Neuron (in vitro differentiated cells): ENCODE measurements at regions not wholly inside any gene's neighbourhood (a gene's known extent, or its start where the extent isn't known, plus 50 kb on each side); places are given as distances from the start of the nearest gene placed in this dataset.

Experiments used
- H2AFZ ChIP-seq: one replicate; pipeline ENCODE4 v1.6.1; 2013; ENCODE audit warnings: low read depth, mild to moderate bottlenecking, inconsistent platforms, low read length, moderate library complexity
- H3K27me3 ChIP-seq: one replicate; pipeline ENCODE4 v1.6.1; 2013; ENCODE audit warnings: low read length; ENCODE audit not compliant: insufficient read depth
- H3K36me3 ChIP-seq: one replicate; pipeline ENCODE4 v1.6.1; 2013; ENCODE audit warnings: low read length; ENCODE audit not compliant: insufficient read depth
- H3K4me1 ChIP-seq: one replicate; pipeline ENCODE4 v1.6.1; 2013; ENCODE audit warnings: low read length; ENCODE audit not compliant: insufficient read depth
- H3K4me3 ChIP-seq: 2 replicates; pipeline ENCODE4 v1.5.1; 2013; ENCODE audit warnings: mild to moderate bottlenecking, low read length, moderate library complexity
- H3K9me3 ChIP-seq: one replicate; pipeline ENCODE4 v1.6.1; 2013; ENCODE audit warnings: low read length

DNA sequence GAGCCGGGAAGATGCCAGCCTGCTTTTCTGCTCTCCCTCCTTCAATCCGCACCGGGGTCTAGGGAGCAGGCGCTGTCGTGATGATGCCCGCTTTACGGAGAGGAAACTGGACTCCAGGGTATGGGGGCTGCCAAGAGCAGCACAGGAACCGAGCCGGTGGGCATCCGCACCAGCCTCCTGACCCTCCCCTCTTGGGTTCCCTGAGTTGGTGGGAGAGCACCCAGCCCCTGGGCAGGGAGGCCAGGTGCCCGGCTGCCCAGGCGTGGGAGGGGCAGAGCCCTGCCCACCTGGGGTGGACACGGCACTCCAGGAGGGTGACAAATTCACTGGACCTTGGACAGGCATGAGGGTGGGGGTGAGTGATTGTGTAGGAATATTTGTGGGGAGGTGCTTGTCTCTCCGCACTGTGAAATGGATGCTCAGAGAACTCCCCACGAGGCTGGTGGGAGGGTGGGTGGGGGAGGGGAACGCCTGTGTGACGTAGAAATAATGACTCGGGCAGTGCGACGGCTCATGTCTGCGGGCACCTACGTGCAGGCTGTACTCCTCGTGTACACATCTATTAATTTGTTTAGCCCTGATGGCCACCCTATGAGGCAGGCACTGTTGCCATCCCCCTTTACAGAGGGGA lies 173.4 kb downstream of the BMP7 start:
- Histone ChIP-seq H2AFZ (no peak overlapping the region), H3K4me1 (peaks cover 6% of the 10 kb centered on the region), H3K36me3 (no peaks in the 10 kb centered on the region), H3K4me3 (no peak overlapping the region), H3K9me3 (no peaks in the 10 kb centered on the region), H3K27me3 (peaks cover 4% of the 10 kb centered on the region)

DNA sequence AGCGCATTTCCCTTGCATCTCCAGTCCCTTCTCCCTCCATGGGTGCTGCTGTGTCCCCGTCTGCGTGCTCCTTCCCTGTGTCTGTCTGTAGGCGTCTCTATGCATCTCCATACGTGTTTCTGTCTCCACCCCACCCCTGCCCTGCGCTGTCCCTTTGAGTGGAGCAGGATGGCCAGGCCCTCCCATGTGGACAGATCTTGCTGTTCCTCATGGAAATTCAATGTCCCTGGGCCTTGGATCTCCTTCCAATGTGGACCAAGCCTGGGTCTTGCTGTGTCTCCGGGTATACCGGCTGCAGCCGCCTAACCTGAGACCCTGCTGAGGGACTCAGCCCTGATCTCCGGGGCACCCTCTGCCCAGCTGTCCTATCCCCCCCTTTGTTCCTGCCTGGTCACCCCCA lies 172.7 kb downstream of the BMP7 start:
- no peak overlapping the region for H2AFZ ChIP-seq
- no peaks in the 10 kb centered on the region for H3K36me3 ChIP-seq
- H3K4me3 ChIP-seq, result no peak overlapping the region
- H3K4me1 ChIP-seq, result peaks cover 6% of the 10 kb centered on the region
- no peaks in the 10 kb centered on the region for H3K9me3 ChIP-seq
- peaks cover 4% of the 10 kb centered on the region for H3K27me3 ChIP-seq

DNA sequence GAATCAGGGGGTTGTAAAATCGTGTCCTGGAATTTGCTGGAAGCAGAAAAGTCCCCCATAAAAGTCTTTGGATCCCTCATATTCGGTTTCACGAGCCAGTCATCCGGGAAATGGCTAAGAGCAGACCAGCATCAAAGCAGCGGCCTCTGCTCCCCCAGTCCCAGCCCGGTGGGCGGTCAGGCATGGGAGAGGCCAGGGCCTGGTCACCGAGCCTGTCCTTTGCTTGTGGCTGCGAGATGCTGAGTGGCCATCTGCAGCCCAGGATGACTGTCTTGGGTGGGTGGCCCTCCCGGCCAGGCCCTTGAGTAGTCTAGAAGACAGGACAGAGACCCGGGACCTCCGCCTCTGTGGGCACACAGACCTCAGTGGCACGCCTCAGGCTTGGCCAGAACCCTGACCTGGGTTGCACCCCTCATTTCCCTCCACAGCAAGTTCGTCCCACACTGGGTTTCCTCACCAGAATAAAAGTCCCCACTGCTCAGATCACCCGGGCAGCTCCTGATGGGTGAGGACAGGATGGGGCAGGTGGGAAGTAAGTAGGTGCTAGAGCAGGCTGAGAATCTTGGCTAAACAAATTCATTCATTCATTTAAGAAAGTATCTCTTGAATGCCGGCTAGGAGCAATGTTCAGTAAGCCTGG lies 172.1 kb downstream of the BMP7 start:
- no peaks in the 10 kb centered on the region for H3K9me3 ChIP-seq
- peaks cover 6% of the 10 kb centered on the region for H3K4me1 ChIP-seq
- no peaks in the 10 kb centered on the region for H3K36me3 ChIP-seq
- H3K4me3 ChIP-seq, result no peak overlapping the region
- no peak overlapping the region for H2AFZ ChIP-seq
- peaks cover 4% of the 10 kb centered on the region for H3K27me3 ChIP-seq

DNA sequence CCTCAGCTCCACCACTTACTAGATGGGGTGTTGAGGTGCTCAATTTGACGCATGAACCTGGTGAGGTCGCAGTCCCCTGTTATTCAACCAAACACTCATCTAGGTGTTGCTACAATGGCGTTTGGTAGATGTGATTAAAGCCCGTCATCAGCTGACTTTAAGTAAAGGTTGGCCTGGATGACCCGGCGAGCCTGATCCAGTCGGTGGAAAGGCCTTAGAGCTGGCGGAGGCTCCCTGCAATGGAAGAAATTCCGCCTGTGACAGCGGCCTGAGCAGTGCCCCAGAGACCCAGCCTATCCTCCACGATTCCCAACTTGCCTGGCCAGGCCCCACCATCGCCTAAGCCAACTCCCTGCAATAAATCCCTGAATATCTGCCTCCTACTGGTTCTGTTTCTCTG lies 171.4 kb downstream of the BMP7 start:
- Histone ChIP-seq H3K4me1 (peaks cover 6% of the 10 kb centered on the region), H3K9me3 (no peaks in the 10 kb centered on the region), H3K27me3 (peaks cover 4% of the 10 kb centered on the region), H3K4me3 (no peak overlapping the region), H3K36me3 (no peaks in the 10 kb centered on the region), H2AFZ (no peak overlapping the region)

DNA sequence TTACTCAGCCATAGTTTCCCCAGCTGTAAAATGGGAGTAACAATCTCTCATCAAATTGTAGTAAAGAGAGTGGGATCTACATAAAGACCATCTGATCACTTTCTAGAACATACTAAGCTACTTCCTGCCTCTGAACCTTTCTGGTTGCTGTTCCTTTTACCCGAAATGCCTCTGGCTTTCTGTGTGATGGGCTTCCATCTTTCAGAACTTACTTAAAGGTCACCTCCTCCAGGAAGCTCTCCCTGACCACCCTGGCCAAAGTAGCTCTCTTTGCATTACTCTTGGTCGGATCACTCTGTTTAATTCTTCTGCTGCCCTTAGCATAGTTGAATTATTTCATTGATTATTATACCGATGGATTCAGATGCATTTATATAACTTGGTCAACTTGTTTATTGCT lies 171.0 kb downstream of the BMP7 start:
- Histone ChIP-seq H2AFZ (no peak overlapping the region), H3K27me3 (peaks cover 4% of the 10 kb centered on the region), H3K9me3 (no peaks in the 10 kb centered on the region), H3K4me1 (peaks cover 6% of the 10 kb centered on the region), H3K4me3 (no peak overlapping the region), H3K36me3 (no peaks in the 10 kb centered on the region)

DNA sequence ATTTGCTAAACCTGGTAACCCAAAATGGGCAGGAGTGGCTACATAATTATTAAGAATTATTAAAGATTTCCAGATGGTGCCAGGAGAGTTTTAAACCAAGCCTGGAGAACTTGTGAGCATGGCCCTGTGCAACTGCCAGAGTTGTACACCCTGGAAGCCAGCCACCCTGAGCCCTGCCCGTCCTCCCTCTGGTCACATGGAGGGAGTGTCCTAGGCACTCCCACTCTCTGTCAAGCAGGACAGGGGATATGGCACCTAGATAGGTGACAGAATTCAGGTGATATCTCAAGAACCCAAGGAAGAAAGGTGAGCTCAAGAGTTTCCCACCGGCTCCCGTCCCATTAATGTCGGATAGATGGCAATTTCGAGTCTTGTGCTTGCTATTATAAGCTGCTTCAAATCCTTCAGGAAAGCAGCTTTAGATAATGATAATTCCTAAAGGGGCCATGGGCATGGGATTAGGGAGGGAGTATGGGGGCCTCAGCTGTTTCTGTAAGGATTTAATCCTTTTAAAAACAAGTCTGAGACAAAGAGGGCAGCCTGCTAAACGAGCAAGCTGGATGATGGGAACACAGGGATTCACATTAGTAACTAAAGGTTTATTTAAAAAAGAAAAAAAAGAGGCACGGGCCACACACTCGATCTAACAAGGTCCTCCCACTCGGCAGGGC lies 169.1 kb downstream of the BMP7 start:
- Histone ChIP-seq H3K9me3 (peaks cover 2% of the 10 kb centered on the region), H3K4me3 (no peak overlapping the region), H2AFZ (no peak overlapping the region), H3K4me1 (peaks cover 3% of the 10 kb centered on the region), H3K27me3 (no peaks in the 10 kb centered on the region), H3K36me3 (no peaks in the 10 kb centered on the region)

DNA sequence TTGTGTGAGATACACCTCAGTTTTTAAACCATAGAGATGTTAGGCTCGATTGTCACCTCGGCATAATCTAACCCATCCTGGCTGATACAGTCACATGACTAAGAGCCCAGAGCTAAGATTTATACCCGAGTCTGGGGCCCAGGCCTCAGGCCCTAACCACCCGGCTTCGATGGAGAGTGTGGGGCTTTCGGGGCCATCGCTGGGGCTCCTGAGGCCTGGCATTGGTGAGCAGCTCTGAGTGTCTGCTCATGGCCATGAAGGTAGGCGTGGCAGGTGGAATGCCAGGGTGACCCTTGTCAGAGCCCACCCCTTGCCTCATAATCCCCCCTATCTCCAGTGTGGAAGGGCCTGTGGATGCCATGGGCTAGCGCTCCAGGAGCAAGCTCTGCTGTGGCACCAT lies 164.3 kb downstream of the BMP7 start:
- H3K27me3 ChIP-seq, result no peaks in the 10 kb centered on the region
- H2AFZ ChIP-seq, result no peak overlapping the region
- no peaks in the 10 kb centered on the region for H3K4me1 ChIP-seq
- H3K36me3 ChIP-seq, result no peaks in the 10 kb centered on the region
- H3K4me3 ChIP-seq, result no peak overlapping the region
- peaks cover 2% of the 10 kb centered on the region for H3K9me3 ChIP-seq

DNA sequence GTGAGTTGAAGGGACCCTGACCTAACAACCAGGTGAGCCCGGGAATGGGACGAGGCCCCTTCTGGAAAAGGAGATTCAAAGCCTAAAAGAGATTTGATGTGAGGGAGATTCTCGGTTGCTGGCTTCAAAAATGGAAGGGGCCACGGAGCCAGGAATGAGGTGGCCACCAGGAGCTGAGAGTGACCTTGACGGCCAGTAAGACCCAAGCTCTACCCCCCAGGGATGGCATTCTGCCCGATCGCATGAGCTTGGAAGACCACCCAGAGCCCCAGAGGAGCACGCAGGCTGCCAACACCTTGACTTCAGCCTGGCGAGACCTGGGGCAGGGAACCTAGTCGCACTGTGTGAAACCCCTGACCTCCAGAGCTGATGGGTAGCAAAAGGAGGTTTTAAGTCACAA lies 163.9 kb downstream of the BMP7 start:
- no peaks in the 10 kb centered on the region for H3K27me3 ChIP-seq
- H3K9me3 ChIP-seq, result peaks cover 2% of the 10 kb centered on the region
- H3K4me3 ChIP-seq, result no peak overlapping the region
- no peaks in the 10 kb centered on the region for H3K36me3 ChIP-seq
- no peaks in the 10 kb centered on the region for H3K4me1 ChIP-seq
- no peak overlapping the region for H2AFZ ChIP-seq

DNA sequence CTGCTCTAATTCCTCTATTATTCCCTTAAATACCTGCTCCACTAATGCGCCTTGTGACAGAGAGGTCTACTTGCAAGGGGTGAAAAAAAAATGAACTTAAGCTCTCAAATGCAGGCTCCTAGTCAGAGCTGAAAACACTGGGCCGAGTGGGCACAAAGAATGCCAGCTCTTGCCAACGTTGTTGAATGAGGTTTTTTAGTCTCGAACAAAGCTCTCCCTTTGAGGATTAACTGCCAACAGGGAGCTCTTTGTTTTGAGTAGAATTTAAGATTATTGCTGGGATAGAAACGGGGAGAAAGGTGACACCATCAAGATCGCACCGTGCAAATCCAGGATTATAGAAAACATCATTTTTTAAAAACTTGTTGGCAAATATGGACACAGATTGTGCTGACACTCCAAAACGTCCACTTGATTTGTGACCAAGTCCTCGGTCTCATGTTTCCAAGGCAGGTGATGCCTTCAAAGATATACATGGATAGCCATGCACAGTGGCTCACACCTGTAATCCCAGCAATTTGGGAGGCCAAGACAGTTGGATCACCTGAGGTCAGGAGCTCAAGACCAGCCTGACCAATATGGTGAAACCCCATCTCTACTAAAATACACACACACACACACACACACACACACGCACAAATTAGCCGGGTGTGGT lies 163.2 kb downstream of the BMP7 start:
- peaks cover 2% of the 10 kb centered on the region for H3K9me3 ChIP-seq

DNA sequence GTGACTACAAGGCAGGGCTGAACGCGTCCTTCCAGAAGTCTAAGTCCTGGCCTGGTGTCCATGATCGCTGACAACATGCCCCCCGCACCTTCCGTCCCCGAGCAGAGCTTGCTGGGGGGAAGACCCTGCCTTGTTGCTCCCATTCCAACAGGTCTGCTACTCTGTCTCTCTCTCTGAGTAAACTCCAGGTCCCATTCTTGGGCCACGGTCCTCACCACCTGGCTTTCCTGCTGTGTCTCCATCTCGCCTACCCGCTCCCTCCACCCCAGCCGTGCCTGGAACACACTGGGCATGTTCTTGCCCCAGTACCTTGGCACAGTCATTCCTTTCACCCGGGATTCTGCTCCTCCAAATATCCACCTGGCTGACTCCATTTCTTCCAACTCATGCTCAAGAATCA lies 162.3 kb downstream of the BMP7 start:
- Histone ChIP-seq H3K4me1 (no peaks in the 10 kb centered on the region), H3K27me3 (peaks cover under 1% of the 10 kb centered on the region), H3K4me3 (no peak overlapping the region), H3K9me3 (peaks cover 2% of the 10 kb centered on the region), H2AFZ (no peak overlapping the region), H3K36me3 (no peaks in the 10 kb centered on the region)

More for the DNA sequence above, 163.2 kb downstream of the BMP7 start:
- Histone ChIP-seq H3K36me3 (no peaks in the 10 kb centered on the region), H3K4me1 (no peaks in the 10 kb centered on the region), H2AFZ (no peak overlapping the region), H3K4me3 (no peak overlapping the region), H3K27me3 (no peaks in the 10 kb centered on the region)

DNA sequence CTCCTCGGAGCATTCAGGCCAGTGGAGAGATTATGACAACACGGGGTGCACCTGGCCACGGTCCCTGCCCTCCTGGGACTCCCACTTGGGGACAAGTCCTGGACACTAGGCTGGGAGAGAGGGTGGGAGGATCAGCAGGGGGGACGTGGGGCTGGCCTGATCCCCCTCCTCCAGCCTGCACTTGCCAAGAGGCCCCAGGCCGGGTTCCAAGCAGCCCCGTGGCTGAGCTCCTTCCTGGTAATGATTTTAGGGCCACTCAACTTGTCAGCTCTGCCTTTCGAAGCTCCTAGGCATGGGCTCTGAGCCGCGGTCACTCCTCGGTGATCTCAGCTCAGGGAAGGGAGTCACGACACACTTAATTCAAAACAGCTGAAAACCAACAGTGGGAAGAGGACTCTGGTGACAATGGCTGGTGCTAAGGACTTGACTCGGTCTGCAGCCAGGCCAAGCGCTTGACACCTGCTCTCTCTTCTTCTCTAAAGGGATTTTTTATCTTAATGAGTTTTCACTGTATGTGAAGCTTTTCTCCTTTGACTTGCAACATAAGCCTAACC lies 161.7 kb downstream of the BMP7 start:
- H2AFZ ChIP-seq, result no peak overlapping the region
- no peaks in the 10 kb centered on the region for H3K4me1 ChIP-seq
- peaks cover 4% of the 10 kb centered on the region for H3K27me3 ChIP-seq
- H3K36me3 ChIP-seq, result no peaks in the 10 kb centered on the region
- H3K4me3 ChIP-seq, result no peak overlapping the region
- H3K9me3 ChIP-seq, result peaks cover 2% of the 10 kb centered on the region

DNA sequence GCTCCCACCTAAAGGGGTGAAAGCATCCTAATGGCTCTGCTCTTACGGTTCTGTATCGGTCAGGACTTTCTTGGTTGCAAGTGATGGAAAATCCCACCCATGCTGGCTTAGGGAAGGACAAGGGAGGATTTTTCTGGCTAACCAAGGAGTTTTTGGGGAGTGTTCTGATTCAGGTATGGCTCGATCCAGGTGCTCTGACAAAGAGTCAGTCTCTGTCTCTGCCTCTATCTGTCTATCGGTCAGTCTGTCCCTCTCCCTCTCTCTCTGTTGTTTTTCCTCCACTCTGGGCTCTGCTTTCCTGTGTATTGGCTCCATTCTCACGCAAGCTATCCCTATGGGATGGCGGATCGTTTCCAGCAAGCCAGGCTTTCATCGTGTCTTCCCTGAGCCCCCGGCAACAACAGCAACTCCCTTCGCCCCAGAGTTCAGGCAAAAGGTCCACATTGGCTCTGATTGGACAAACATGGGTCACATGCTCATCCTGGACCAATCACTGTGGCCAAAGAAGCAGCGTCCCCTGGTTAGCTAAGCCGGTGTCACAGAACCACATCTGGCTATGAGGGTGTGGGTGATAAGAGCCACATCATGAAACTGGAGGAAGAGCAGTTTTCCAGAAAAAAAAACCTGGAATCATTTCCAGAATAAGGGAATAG lies 160.3 kb downstream of the BMP7 start:
- H3K4me3 ChIP-seq, result no peak overlapping the region
- H3K36me3 ChIP-seq, result no peaks in the 10 kb centered on the region
- no peaks in the 10 kb centered on the region for H3K9me3 ChIP-seq
- H3K4me1 ChIP-seq, result no peaks in the 10 kb centered on the region
- no peak overlapping the region for H2AFZ ChIP-seq
- peaks cover 4% of the 10 kb centered on the region for H3K27me3 ChIP-seq

DNA sequence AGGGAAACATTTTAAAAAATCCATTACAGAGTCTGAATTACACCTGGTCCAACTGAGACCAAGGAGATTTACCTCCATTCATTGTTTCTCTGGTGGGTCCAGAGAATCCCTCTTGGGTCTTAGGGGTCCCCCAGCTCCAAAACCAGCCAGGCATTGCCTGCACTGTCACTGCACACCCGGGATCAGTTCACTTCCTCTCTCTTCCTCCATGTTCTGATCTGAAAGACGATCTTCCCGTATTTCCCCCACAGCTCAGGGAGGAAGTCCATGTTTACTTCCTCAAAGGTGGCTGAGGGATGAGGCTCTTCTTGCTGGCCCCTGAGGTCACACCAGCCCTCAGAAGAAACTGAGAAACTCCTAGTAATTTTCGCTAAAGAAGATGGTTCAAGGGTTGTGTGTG lies 159.7 kb downstream of the BMP7 start:
- Histone ChIP-seq H3K4me3 (no peak overlapping the region), H3K27me3 (peaks cover 4% of the 10 kb centered on the region), H2AFZ (no peak overlapping the region), H3K9me3 (no peaks in the 10 kb centered on the region), H3K36me3 (no peaks in the 10 kb centered on the region), H3K4me1 (no peaks in the 10 kb centered on the region)
